ENCODE measurements at regions not wholly inside any gene's neighbourhood (a gene's known extent, or its start where the extent isn't known, plus 50 kb on each side); places are given as distances from the start of the nearest gene placed in this dataset.
"Not testable (repeated sequence)": the region's sequence is repeated elsewhere in the genome, so short reads cannot be mapped to it uniquely, and the experiment has no call there.

GRCh38 chr2:84132370-84132769, 326.7 kb downstream of the SUCLG1 start:
- CTCF ChIA-PET: no interaction called here
- ATAC-seq: no peak
- no TSS peak for BruUV-seq (replicated peaks)

DNA sequence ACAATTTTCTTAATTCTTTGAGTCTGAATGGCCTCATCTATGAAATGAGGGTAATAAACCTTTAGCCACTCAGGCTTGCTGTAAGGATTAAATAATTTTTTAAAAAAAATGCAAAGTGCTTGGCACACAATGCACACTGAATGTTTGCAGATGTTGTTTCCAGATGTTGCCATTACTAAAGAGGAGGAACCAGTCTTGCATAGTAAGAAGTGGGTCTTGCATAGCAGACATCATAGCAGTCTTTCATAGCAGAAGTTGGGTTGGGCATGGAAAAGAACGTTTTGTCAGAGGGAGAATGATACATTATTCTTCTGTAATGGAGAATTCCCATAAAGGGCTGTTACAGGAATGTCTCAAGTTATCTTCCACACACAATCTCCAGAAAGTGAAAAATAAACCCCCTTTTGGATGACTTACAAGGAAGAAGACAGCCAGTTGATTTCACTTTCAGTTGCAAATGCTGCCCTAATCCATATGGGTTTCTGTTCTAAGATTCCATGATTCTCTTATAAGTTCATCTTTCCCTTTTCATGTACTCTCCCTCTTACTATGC, 327.7 kb downstream of the SUCLG1 start:
- H4K20me1 ChIP-seq (ENCODE audit: low read length): no peaks in the 10 kb centered on the region
- H3K9me2 ChIP-seq (replicated peaks; ENCODE audit: low read length): no peaks in the 10 kb centered on the region
- no TSS peak for BruUV-seq (replicated peaks)
- H3K4me3 ChIP-seq (ENCODE audit: low read length): no peak overlapping the region
- H3K79me2 ChIP-seq (ENCODE audit: low read length): no peaks in the 10 kb centered on the region
- CTCF ChIA-PET: no interaction called here
- H3K4me2 ChIP-seq (ENCODE audit: low read length): no peak overlapping the region
- no peaks in the 10 kb centered on the region for H3K9me3 ChIP-seq (ENCODE audit: low read length)
- no peak overlapping the region for H2AFZ ChIP-seq (ENCODE audit: low read length)
- H3K9ac ChIP-seq (ENCODE audit: low read length): no peak overlapping the region
- intact Hi-C loops (cut with micrococcal nuclease): no loop called here
- H3K4me1 ChIP-seq (ENCODE audit: insufficient read depth, low read length): no peaks in the 10 kb centered on the region
- H3K36me3 ChIP-seq (ENCODE audit: low read depth, low read length): no peaks in the 10 kb centered on the region
- H3K27me3 ChIP-seq (ENCODE audit: low read length): peaks cover 5% of the 10 kb centered on the region; the same call in 1 of the 2 replicates
- ATAC-seq (no peak), DNase-seq (no peak)
- POLR2A ChIA-PET (ENCODE audit: unreplicated experiment): no interaction called here
- no peaks in the 10 kb centered on the region for H3F3A ChIP-seq (ENCODE audit: low read length, unreplicated experiment)
- H3K27ac ChIP-seq (ENCODE audit: low read length): no peak overlapping the region
- TF ChIP-seq EZH2phosphoT487 (IDR thresholded peaks at IDR 0.05; ENCODE audit: borderline replicate concordance, low read length): no peak
- no peak for TF ChIP-seq CTCF (conservative IDR thresholded peaks at IDR 0.05; ENCODE audit: low read depth, low read length)
- TF ChIP-seq EZH2 (IDR thresholded peaks at IDR 0.05; ENCODE audit: low read length, unreplicated experiment): no peak

More at GRCh38 chr2:84132370-84132769, 326.7 kb downstream of the SUCLG1 start:
- no peak overlapping the region for H3K4me2 ChIP-seq (ENCODE audit: low read length)
- H3K4me3 ChIP-seq (ENCODE audit: low read length): no peak overlapping the region
- H3K36me3 ChIP-seq (ENCODE audit: low read depth, low read length): no peaks in the 10 kb centered on the region
- no peaks in the 10 kb centered on the region for H3K9me3 ChIP-seq (ENCODE audit: low read length)
- no peak overlapping the region for H2AFZ ChIP-seq (ENCODE audit: low read length)
- H3K27ac ChIP-seq (ENCODE audit: low read length): no peak overlapping the region
- intact Hi-C loops (cut with micrococcal nuclease): no loop called here
- H4K20me1 ChIP-seq (ENCODE audit: low read length): no peaks in the 10 kb centered on the region
- no peaks in the 10 kb centered on the region for H3F3A ChIP-seq (ENCODE audit: low read length, unreplicated experiment)
- POLR2A ChIA-PET (ENCODE audit: unreplicated experiment): no interaction called here
- no peak for DNase-seq
- H3K9ac ChIP-seq (ENCODE audit: low read length): no peak overlapping the region
- TF ChIP-seq EZH2phosphoT487 (IDR thresholded peaks at IDR 0.05; ENCODE audit: borderline replicate concordance, low read length) (no peak), CTCF (conservative IDR thresholded peaks at IDR 0.05; ENCODE audit: low read depth, low read length) (no peak), EZH2 (IDR thresholded peaks at IDR 0.05; ENCODE audit: low read length, unreplicated experiment) (no peak)
- no peaks in the 10 kb centered on the region for H3K9me2 ChIP-seq (replicated peaks; ENCODE audit: low read length)
- H3K79me2 ChIP-seq (ENCODE audit: low read length): no peaks in the 10 kb centered on the region
- H3K27me3 ChIP-seq (ENCODE audit: low read length): peaks cover 5% of the 10 kb centered on the region; the same call in 1 of the 2 replicates
- H3K4me1 ChIP-seq (ENCODE audit: insufficient read depth, low read length): no peaks in the 10 kb centered on the region

DNA sequence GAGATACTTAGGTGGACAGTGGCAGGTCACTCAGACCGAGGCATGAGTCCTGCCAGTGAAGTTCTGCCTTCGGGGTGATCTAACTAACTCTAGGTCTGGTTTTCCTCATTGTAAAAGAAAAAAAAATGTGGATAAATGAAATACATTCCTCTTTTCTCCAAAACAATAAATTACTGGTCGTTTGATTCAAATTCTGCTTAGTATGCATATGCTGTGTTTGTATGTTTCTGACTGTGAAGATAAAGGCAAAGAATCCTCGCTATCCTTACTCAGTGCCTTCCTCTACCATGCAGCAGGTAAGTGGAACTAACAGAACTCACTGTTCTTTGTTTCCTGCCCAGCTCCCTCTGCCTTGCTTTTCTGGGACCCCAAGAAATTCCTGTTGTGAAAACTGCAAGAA, 330.1 kb downstream of the SUCLG1 start:
- H3F3A ChIP-seq (ENCODE audit: low read length, unreplicated experiment): no peaks in the 10 kb centered on the region
- H2AFZ ChIP-seq (ENCODE audit: low read length): no peak overlapping the region
- H3K27me3 ChIP-seq (ENCODE audit: low read length): no peaks in the 10 kb centered on the region; the same call in 1 of the 2 replicates
- H3K4me2 ChIP-seq (ENCODE audit: low read length): no peak overlapping the region
- no peaks in the 10 kb centered on the region for H3K4me1 ChIP-seq (ENCODE audit: insufficient read depth, low read length)
- ChIA-PET POLR2A (ENCODE audit: unreplicated experiment) (no interaction called here), CTCF (no interaction called here)
- ATAC-seq: no peak
- H4K20me1 ChIP-seq (ENCODE audit: low read length): no peaks in the 10 kb centered on the region
- no peak overlapping the region for H3K9ac ChIP-seq (ENCODE audit: low read length)
- no peak overlapping the region for H3K27ac ChIP-seq (ENCODE audit: low read length)
- H3K9me2 ChIP-seq (replicated peaks; ENCODE audit: low read length): no peaks in the 10 kb centered on the region
- BruUV-seq (replicated peaks): no TSS peak
- TF ChIP-seq EZH2 (IDR thresholded peaks at IDR 0.05; ENCODE audit: low read length, unreplicated experiment): no peak
- TF ChIP-seq CTCF (conservative IDR thresholded peaks at IDR 0.05; ENCODE audit: low read depth, low read length): no peak
- no peak for TF ChIP-seq EZH2phosphoT487 (IDR thresholded peaks at IDR 0.05; ENCODE audit: borderline replicate concordance, low read length)
- intact Hi-C loops (cut with micrococcal nuclease): no loop called here
- H3K9me3 ChIP-seq (ENCODE audit: low read length): no peaks in the 10 kb centered on the region
- H3K36me3 ChIP-seq (ENCODE audit: low read depth, low read length): no peaks in the 10 kb centered on the region
- no peaks in the 10 kb centered on the region for H3K79me2 ChIP-seq (ENCODE audit: low read length)
- no peak for DNase-seq
- H3K4me3 ChIP-seq (ENCODE audit: low read length): no peak overlapping the region

DNA sequence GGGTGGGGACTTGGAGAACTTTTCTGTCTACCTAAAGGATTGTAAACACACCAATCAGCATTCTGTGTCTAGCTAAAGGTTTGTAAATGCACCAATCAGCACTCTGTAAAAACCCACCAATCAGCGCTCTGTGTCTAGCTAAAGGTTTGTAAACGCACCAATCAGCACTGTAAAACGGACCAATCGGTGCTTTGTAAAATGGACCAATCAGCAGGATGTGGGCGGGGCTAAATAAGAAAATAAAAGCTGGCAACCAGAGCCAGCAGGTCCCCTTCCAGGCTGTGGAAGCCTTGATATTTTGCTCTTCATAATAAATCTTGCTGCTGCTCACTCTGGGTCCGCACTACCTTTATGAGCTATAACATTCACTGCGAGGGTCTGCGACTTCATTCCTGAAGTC, 331.3 kb downstream of the SUCLG1 start:
- DNase-seq; POLR2A ChIA-PET (ENCODE audit: unreplicated experiment); BruUV-seq (replicated peaks); H3F3A ChIP-seq (ENCODE audit: low read length, unreplicated experiment); H3K36me3 ChIP-seq (ENCODE audit: low read depth, low read length); H3K9ac ChIP-seq (ENCODE audit: low read length); H3K27me3 ChIP-seq (ENCODE audit: low read length); H3K27ac ChIP-seq (ENCODE audit: low read length); ATAC-seq; CTCF ChIA-PET; H2AFZ ChIP-seq (ENCODE audit: low read length); H3K9me3 ChIP-seq (ENCODE audit: low read length); H3K9me2 ChIP-seq (replicated peaks; ENCODE audit: low read length); H3K79me2 ChIP-seq (ENCODE audit: low read length); H3K4me3 ChIP-seq (ENCODE audit: low read length); H3K4me1 ChIP-seq (ENCODE audit: insufficient read depth, low read length); H4K20me1 ChIP-seq (ENCODE audit: low read length); intact Hi-C loops (cut with micrococcal nuclease); H3K4me2 ChIP-seq (ENCODE audit: low read length): not testable (repeated sequence)
